ENCODE measurements at regions not wholly inside any gene's neighbourhood (a gene's known extent, or its start where the extent isn't known, plus 50 kb on each side); places are given as distances from the start of the nearest gene placed in this dataset.

DNA sequence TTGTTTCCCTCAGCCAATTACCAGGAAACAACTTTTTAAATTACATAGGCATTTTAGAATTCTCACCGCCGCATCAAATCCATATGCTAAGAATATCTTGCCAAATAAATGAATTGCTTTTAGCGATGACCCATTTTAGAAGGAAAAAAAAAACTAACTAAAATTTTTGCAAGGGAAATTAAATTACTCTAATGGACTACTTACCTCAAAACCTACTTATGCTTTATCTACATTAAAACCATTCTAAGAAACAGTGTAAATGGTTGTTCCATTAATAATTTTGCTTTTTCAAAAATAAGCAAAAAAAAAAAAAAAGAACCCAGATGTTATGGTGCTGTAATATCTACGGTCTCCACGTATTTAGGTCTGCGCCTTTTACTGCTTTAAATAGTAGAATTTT lies 73.5 kb upstream of the CCDC150 start:
- no peak overlapping the region for H3K4me2 ChIP-seq (ENCODE audit: insufficient read depth, insufficient read length, low read length)
- no peak overlapping the region for H4K8ac ChIP-seq (replicated peaks; ENCODE audit: insufficient read length, low read depth, low read length)
- TF ChIP-seq, protein P1, sequence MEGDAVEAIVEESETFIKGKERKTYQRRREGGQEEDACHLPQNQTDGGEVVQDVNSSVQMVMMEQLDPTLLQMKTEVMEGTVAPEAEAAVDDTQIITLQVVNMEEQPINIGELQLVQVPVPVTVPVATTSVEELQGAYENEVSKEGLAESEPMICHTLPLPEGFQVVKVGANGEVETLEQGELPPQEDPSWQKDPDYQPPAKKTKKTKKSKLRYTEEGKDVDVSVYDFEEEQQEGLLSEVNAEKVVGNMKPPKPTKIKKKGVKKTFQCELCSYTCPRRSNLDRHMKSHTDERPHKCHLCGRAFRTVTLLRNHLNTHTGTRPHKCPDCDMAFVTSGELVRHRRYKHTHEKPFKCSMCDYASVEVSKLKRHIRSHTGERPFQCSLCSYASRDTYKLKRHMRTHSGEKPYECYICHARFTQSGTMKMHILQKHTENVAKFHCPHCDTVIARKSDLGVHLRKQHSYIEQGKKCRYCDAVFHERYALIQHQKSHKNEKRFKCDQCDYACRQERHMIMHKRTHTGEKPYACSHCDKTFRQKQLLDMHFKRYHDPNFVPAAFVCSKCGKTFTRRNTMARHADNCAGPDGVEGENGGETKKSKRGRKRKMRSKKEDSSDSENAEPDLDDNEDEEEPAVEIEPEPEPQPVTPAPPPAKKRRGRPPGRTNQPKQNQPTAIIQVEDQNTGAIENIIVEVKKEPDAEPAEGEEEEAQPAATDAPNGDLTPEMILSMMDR (conservative IDR thresholded peaks at IDR 0.05): no peak
- no peak for DNase-seq
- Mint-ChIP-seq H3K9me3 (peaks cover 11 to 13% of the 10 kb centered on the region in 2 experiments), H3K36me3 (ENCODE audit: insufficient read depth in 1 of 3, low read depth in 3 of 3) (peaks cover 9 to 16% (median 9%) of the 10 kb centered on the region in 3 experiments), H3K27ac (no peak overlapping the region), H3K4me3 (no peak overlapping the region), H3K4me1 (no peaks in the 10 kb centered on the region), H3K27me3 (ENCODE audit: low read depth) (no peaks in the 10 kb centered on the region)
- H3K18ac ChIP-seq (ENCODE audit: insufficient read length, low read depth, low read length): no peak overlapping the region
- no peak overlapping the region for H2BK20ac ChIP-seq (ENCODE audit: low read depth, low read length, poor library complexity, severe bottlenecking)
- no peak overlapping the region for H3K23ac ChIP-seq (ENCODE audit: insufficient read length, low read depth, low read length)
- no peak overlapping the region for H3K14ac ChIP-seq (ENCODE audit: insufficient read depth, low read length)
- no peak overlapping the region for H3K9ac ChIP-seq (ENCODE audit: extremely low read depth, insufficient read length, low read length)
- H2BK12ac ChIP-seq (ENCODE audit: insufficient read length, low read depth, low read length): no peak overlapping the region
- H2BK15ac ChIP-seq (ENCODE audit: low read depth, low read length): no peak overlapping the region
- H3K23me2 ChIP-seq (ENCODE audit: insufficient read length, low read depth, low read length, poor library complexity, severe bottlenecking): no peaks in the 10 kb centered on the region
- H3K27me3 ChIP-seq (ENCODE audit: insufficient read depth, low read length): no peaks in the 10 kb centered on the region
- no peak overlapping the region for H2BK120ac ChIP-seq (ENCODE audit: low read depth, low read length, poor library complexity, severe bottlenecking)
- H3K4ac ChIP-seq (ENCODE audit: low read depth, low read length): no peak overlapping the region
- no peak overlapping the region for H3T11ph ChIP-seq (ENCODE audit: low read length)
- no peak overlapping the region for H2AFZ ChIP-seq (ENCODE audit: low read length)
- H3K56ac ChIP-seq (ENCODE audit: insufficient read length, low read depth, low read length): no peak overlapping the region
- WGBS (ENCODE audit: extremely low coverage, insufficient read length, low lambda C conversion rate): no CpG with 5 or more reads among the region's 6 CpGs
- no peak overlapping the region for H4K91ac ChIP-seq (ENCODE audit: insufficient read length, low read depth, low read length)
- H2BK5ac ChIP-seq (ENCODE audit: insufficient read length, low read length): no peak overlapping the region
- H4K5ac ChIP-seq (ENCODE audit: insufficient read length, low read depth, low read length): no peak overlapping the region
- H3K9me3 ChIP-seq (ENCODE audit: control insufficient read depth, low read depth, low read length): no peaks in the 10 kb centered on the region
- H3K79me1 ChIP-seq (ENCODE audit: insufficient read depth, low read depth, low read length, poor library complexity, severe bottlenecking): no peaks in the 10 kb centered on the region
- no peaks in the 10 kb centered on the region for H4K20me1 ChIP-seq (ENCODE audit: control insufficient read depth, insufficient read depth, insufficient read length)
- no peak overlapping the region for H3K27ac ChIP-seq (ENCODE audit: insufficient read length, low read depth, low read length)
- H2AK5ac ChIP-seq (ENCODE audit: insufficient read length, low read length): no peak overlapping the region
- H3K4me1 ChIP-seq (ENCODE audit: insufficient read depth, low read length): no peaks in the 10 kb centered on the region
- H3K79me2 ChIP-seq (ENCODE audit: insufficient read depth, low read length): no peaks in the 10 kb centered on the region

Data from H9 (cell line).